ENCODE measurements at regions not wholly inside any gene's neighbourhood (a gene's known extent, or its start where the extent isn't known, plus 50 kb on each side); places are given as distances from the start of the nearest gene placed in this dataset.
"Not testable (repeated sequence)": the region's sequence is repeated elsewhere in the genome, so short reads cannot be mapped to it uniquely, and the experiment has no call there.

- no peak for DNase-seq
Observed at GRCh38 chr14:101301011-101301410, 260.3 kb upstream of the DIO3 start.

- not testable (repeated sequence) for DNase-seq
Observed at GRCh38 chr14:101307162-101307561, 254.1 kb upstream of the DIO3 start.

- DNase-seq: not testable (repeated sequence)
Observed at GRCh38 chr14:101311186-101311585, 250.1 kb upstream of the DIO3 start.

GRCh38 chr14:101313268-101313667 is 248.0 kb upstream of the DIO3 start:
- no peak for DNase-seq

GRCh38 chr14:101315802-101316296 is 245.4 kb upstream of the DIO3 start:
- no peak for DNase-seq

- no peak for DNase-seq
Observed at GRCh38 chr14:101318271-101318670, 243.0 kb upstream of the DIO3 start.

GRCh38 chr14:101320396-101320795 is 240.9 kb upstream of the DIO3 start:
- DNase-seq: no peak

GRCh38 chr14:101322223-101322622 is 239.1 kb upstream of the DIO3 start:
- DNase-seq: no peak

GRCh38 chr14:101323111-101323510 is 238.2 kb upstream of the DIO3 start:
- DNase-seq: no peak

- not testable (repeated sequence) for DNase-seq
Observed at GRCh38 chr14:101323614-101324235, 237.6 kb upstream of the DIO3 start.

- DNase-seq: no peak
Observed at GRCh38 chr14:101325319-101325718, 236.0 kb upstream of the DIO3 start.

GRCh38 chr14:101328412-101329028 is 232.8 kb upstream of the DIO3 start:
- DNase-seq: no peak

- DNase-seq: no peak
Observed at GRCh38 chr14:101330416-101331140, 230.7 kb upstream of the DIO3 start.

- DNase-seq: no peak
Observed at GRCh38 chr14:101331141-101331525, 230.2 kb upstream of the DIO3 start.

- no peak for DNase-seq
Observed at GRCh38 chr14:101331661-101332169, 229.6 kb upstream of the DIO3 start.

- no peak for DNase-seq
Observed at GRCh38 chr14:101332281-101332680, 229.0 kb upstream of the DIO3 start.

- DNase-seq: no peak
Observed at GRCh38 chr14:101333335-101334280, 227.7 kb upstream of the DIO3 start.

- no peak for DNase-seq
Observed at GRCh38 chr14:101334656-101335055, 226.6 kb upstream of the DIO3 start.

- no peak for DNase-seq
Observed at GRCh38 chr14:101335061-101335661, 226.1 kb upstream of the DIO3 start.

GRCh38 chr14:101336183-101336582 is 225.1 kb upstream of the DIO3 start:
- peak; percentile 39 for DNase-seq

GRCh38 chr14:101337053-101337452 is 224.2 kb upstream of the DIO3 start:
- DNase-seq: no peak

- DNase-seq: no peak
Observed at GRCh38 chr14:101340556-101340955, 220.7 kb upstream of the DIO3 start.

Data from NCI-H2171 (cell line).